ENCODE measurements at regions not wholly inside any gene's neighbourhood (a gene's known extent, or its start where the extent isn't known, plus 50 kb on each side); places are given as distances from the start of the nearest gene placed in this dataset.

DNA sequence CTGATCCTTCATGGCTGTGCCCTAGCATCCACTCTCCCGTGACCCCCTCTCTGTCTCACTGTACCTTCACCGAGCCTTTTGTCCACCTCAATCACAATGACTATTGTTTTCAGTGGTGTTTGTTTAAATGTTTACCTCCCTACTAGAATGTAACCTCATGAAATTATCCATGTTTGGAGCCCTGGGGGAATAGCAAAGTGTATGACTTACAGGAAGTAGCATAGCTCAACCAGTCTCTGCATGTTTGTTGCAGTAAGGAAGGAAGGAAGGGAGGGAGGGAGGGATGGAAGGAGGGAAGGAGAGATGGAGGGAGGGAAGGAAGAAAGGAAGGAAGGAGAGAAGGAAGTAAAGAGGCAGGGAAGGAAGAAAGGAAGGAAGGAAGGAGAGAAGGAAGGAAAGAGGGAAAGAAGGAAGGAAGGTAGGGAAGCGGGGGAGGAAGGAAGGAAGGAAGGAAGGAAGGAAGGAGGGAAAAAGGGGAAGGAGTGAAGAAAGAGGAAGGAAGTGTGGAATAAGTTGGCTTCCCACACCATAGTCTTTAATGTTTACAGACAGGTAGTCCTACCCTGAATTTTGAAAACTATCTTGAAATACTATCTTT, 421.4 kb downstream of the COG6 start:
- TF ChIP-seq, protein P1, sequence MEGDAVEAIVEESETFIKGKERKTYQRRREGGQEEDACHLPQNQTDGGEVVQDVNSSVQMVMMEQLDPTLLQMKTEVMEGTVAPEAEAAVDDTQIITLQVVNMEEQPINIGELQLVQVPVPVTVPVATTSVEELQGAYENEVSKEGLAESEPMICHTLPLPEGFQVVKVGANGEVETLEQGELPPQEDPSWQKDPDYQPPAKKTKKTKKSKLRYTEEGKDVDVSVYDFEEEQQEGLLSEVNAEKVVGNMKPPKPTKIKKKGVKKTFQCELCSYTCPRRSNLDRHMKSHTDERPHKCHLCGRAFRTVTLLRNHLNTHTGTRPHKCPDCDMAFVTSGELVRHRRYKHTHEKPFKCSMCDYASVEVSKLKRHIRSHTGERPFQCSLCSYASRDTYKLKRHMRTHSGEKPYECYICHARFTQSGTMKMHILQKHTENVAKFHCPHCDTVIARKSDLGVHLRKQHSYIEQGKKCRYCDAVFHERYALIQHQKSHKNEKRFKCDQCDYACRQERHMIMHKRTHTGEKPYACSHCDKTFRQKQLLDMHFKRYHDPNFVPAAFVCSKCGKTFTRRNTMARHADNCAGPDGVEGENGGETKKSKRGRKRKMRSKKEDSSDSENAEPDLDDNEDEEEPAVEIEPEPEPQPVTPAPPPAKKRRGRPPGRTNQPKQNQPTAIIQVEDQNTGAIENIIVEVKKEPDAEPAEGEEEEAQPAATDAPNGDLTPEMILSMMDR (IDR thresholded peaks at IDR 0.05), result no peak
- TF ChIP-seq EZH2 (IDR thresholded peaks at IDR 0.05) (no peak), EZH2phosphoT487 (IDR thresholded peaks at IDR 0.05) (no peak)
